SK-N-SH treated with all-trans-retinoic acid at 6 μM for 48 hours (cell line): ENCODE measurements at regions not wholly inside any gene's neighbourhood (a gene's known extent, or its start where the extent isn't known, plus 50 kb on each side); places are given as distances from the start of the nearest gene placed in this dataset.

ENCODE experiments used
- ARNTL ChIP-seq: fragments of 450-650 bp; formaldehyde crosslinking; IDR thresholded peaks from 2 replicates; pipeline ENCODE4 v1.5.0; 2020; ENCODE audit warnings: low read depth, mild to moderate bottlenecking, moderate library complexity, borderline replicate concordance
- CSDC2 ChIP-seq: fragments of 250-450 bp; sonication (Bioruptor Pico); IDR thresholded peaks from 2 replicates; pipeline ENCODE4 v1.5.0; 2020; ENCODE audit warnings: mild to moderate bottlenecking, moderate library complexity
- OSR1 ChIP-seq: fragments of 250-450 bp; sonication (Bioruptor Pico); IDR thresholded peaks from 2 replicates; pipeline ENCODE4 v1.8.0; 2022; ENCODE audit warnings: moderate library complexity, mild to moderate bottlenecking, inconsistent platforms
- PPARA ChIP-seq: fragments of 250-450 bp; sonication (Bioruptor Pico); IDR thresholded peaks from 2 replicates; pipeline ENCODE4 v1.5.0; 2020; ENCODE audit warnings: mild to moderate bottlenecking, borderline replicate concordance
- TOX ChIP-seq: fragments of 250-450 bp; sonication (Bioruptor Pico); IDR thresholded peaks from 2 replicates; pipeline ENCODE4 v1.8.0; 2021; ENCODE audit warnings: mild to moderate bottlenecking, moderate library complexity, borderline replicate concordance
- ZC3H10 ChIP-seq: fragments of 250-450 bp; sonication (Bioruptor Pico); IDR thresholded peaks from 2 replicates; pipeline ENCODE4 v1.5.1; 2021; ENCODE audit warnings: mild to moderate bottlenecking, moderate library complexity
- ZNF565 ChIP-seq: fragments of 450-650 bp; formaldehyde crosslinking; conservative IDR thresholded peaks from 2 replicates; pipeline ENCODE4 v1.5.0; 2020; ENCODE audit warnings: low read depth, mild to moderate bottlenecking, moderate library complexity
- ZNF70 ChIP-seq: fragments of 450-650 bp; formaldehyde crosslinking; IDR thresholded peaks from 2 replicates; pipeline ENCODE4 v1.5.0; 2020; ENCODE audit warnings: mild to moderate bottlenecking, moderate library complexity
- TF ChIP-seq, protein P1 (sequence below): fragments of 250-450 bp; sonication (Bioruptor Pico); IDR thresholded peaks from 2 replicates; pipeline ENCODE4 v1.5.1; 2020; ENCODE audit warnings: low read depth, mild to moderate bottlenecking, moderate library complexity
- TF ChIP-seq, protein P2 (sequence below): fragments of 250-450 bp; sonication (Bioruptor Pico); IDR thresholded peaks from 2 replicates; pipeline ENCODE4 v1.8.0; 2020; ENCODE audit warnings: mild to moderate bottlenecking, moderate library complexity, borderline replicate concordance
- TF ChIP-seq, protein P3 (sequence below): fragments of 250-450 bp; sonication (Bioruptor Pico); IDR thresholded peaks from 2 replicates; pipeline ENCODE4 v1.5.1; 2021; ENCODE audit warnings: mild to moderate bottlenecking, moderate library complexity

DNA sequence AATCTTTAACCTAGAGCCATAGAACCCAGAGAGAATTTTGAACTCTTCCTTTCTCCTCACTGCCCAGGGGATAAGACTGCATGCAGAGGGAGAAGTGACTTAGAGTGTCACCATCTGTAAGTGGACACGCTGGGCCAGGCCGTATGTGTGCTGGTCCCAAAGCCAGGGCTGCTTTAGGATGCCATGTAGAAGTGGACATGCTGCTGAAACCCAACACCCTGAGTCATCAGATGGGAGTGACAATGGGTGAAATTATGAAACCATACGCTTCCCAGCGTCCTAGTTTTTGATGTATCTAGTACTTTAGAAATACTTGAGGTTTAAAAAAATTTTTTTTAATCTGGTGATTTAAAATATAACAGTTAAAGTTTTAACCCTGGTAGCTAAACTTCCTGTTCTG is 191.1 kb downstream of the FNDC1 start:
- TF ChIP-seq TOX (CRISPR knock-in tag) (no peak), ZC3H10 (CRISPR knock-in tag) (no peak), OSR1 (CRISPR knock-in tag) (no peak), CSDC2 (CRISPR knock-in tag) (no peak), ARNTL (CRISPR knock-in tag) (no peak), ZNF70 (CRISPR knock-in tag) (no peak), ZNF565 (CRISPR knock-in tag) (no peak), PPARA (no peak)
- TF ChIP-seq, protein P1, sequence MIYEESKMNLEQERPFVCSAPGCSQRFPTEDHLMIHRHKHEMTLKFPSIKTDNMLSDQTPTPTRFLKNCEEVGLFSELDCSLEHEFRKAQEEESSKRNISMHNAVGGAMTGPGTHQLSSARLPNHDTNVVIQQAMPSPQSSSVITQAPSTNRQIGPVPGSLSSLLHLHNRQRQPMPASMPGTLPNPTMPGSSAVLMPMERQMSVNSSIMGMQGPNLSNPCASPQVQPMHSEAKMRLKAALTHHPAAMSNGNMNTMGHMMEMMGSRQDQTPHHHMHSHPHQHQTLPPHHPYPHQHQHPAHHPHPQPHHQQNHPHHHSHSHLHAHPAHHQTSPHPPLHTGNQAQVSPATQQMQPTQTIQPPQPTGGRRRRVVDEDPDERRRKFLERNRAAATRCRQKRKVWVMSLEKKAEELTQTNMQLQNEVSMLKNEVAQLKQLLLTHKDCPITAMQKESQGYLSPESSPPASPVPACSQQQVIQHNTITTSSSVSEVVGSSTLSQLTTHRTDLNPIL (CRISPR knock-in tag) = no peak
- TF ChIP-seq, protein P2, sequence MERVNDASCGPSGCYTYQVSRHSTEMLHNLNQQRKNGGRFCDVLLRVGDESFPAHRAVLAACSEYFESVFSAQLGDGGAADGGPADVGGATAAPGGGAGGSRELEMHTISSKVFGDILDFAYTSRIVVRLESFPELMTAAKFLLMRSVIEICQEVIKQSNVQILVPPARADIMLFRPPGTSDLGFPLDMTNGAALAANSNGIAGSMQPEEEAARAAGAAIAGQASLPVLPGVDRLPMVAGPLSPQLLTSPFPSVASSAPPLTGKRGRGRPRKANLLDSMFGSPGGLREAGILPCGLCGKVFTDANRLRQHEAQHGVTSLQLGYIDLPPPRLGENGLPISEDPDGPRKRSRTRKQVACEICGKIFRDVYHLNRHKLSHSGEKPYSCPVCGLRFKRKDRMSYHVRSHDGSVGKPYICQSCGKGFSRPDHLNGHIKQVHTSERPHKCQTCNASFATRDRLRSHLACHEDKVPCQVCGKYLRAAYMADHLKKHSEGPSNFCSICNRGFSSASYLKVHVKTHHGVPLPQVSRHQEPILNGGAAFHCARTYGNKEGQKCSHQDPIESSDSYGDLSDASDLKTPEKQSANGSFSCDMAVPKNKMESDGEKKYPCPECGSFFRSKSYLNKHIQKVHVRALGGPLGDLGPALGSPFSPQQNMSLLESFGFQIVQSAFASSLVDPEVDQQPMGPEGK (CRISPR knock-in tag) = no peak
- TF ChIP-seq, protein P3, sequence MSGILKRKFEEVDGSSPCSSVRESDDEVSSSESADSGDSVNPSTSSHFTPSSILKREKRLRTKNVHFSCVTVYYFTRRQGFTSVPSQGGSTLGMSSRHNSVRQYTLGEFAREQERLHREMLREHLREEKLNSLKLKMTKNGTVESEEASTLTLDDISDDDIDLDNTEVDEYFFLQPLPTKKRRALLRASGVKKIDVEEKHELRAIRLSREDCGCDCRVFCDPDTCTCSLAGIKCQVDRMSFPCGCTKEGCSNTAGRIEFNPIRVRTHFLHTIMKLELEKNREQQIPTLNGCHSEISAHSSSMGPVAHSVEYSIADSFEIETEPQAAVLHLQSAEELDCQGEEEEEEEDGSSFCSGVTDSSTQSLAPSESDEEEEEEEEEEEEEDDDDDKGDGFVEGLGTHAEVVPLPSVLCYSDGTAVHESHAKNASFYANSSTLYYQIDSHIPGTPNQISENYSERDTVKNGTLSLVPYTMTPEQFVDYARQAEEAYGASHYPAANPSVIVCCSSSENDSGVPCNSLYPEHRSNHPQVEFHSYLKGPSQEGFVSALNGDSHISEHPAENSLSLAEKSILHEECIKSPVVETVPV (CRISPR knock-in tag) = no peak
